Right hindlimb (tissue), 1 donor: ENCODE measurements at regions not wholly inside any gene's neighbourhood (a gene's known extent, or its start where the extent isn't known, plus 50 kb on each side); places are given as distances from the start of the nearest gene placed in this dataset.
A peak's percentile ranks its signal among the peaks of the same experiment; 100 is the strongest.

Experiments used
- DNase-seq: peaks from one replicate; pipeline ENCODE4 v3.0.0-alpha.2; 2018

- DNase-seq, result no peak
Observed at GRCh38 chrX:22396408-22396807, 123.7 kb downstream of the CBLL2 start.

- DNase-seq, result no peak
Observed at GRCh38 chrX:22397566-22397965, 124.9 kb downstream of the CBLL2 start.

- no peak for DNase-seq
Observed at GRCh38 chrX:22399437-22400192, 126.9 kb downstream of the CBLL2 start.

GRCh38 chrX:22404297-22404696 is 131.6 kb downstream of the CBLL2 start:
- no peak for DNase-seq

- no peak for DNase-seq
Observed at GRCh38 chrX:22406201-22406737, 133.6 kb downstream of the CBLL2 start.

DNA sequence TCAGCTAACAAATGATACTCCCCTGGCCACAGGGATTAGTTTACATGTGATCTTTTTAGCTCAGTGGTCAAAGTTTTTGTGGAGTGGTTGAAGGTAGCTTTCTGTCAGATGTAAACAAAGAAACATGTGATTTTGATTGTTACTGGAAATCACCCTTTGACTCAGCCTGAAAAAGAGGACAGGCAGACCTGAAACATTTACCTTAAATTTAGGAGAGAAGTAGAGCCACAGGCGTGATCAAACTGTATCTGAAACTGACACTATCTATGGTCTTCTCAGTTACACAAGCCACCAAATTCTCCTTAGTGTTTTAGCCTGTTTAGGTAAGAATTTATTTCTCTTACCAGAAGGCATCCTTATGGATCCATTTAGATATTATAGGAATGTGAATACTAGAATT is 136.7 kb downstream of the CBLL2 start:
- no peak for DNase-seq

- DNase-seq, result no peak
Observed at GRCh38 chrX:22424122-22424915, 151.6 kb downstream of the CBLL2 start.

- DNase-seq, result no peak
Observed at GRCh38 chrX:22424919-22425318, 152.2 kb downstream of the CBLL2 start.

DNA sequence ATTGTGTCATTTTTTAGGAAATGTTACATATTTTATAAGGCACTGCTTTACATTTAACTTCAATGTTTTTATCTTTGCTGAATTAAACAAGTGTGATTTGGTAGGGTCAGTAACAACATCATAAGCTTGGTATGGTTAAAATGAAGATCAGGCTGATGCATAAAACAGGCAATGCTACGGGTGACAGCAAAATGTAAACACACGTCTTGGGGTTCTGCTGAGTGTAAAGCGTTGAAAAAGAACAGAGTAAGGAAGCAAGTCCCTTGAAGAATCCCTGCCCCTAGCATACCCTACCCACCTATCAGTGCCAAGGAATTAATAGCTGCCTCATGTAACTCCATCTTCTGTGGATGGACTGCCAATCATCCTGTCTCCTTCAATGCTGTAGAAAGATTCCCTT is 157.0 kb downstream of the CBLL2 start:
- no peak for DNase-seq

DNA sequence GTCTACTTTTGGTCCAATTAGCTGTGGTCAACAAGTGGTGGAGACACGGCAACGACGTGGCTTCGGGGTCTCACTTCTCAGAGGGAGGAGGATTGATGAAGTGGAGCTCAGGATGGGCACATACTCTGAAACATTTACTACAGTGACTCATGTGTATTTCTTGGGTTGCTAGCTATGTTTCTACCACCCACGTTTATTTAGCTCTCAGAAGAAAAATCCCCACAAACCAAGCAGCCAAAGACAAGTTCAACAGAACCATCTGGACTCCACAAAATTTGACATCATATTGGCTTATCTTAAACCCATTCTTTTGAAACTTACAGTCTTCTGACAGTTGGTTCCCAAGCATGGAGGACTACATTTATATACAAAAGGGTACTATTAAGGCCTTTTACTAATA is 158.0 kb downstream of the CBLL2 start:
- DNase-seq, result no peak

DNA sequence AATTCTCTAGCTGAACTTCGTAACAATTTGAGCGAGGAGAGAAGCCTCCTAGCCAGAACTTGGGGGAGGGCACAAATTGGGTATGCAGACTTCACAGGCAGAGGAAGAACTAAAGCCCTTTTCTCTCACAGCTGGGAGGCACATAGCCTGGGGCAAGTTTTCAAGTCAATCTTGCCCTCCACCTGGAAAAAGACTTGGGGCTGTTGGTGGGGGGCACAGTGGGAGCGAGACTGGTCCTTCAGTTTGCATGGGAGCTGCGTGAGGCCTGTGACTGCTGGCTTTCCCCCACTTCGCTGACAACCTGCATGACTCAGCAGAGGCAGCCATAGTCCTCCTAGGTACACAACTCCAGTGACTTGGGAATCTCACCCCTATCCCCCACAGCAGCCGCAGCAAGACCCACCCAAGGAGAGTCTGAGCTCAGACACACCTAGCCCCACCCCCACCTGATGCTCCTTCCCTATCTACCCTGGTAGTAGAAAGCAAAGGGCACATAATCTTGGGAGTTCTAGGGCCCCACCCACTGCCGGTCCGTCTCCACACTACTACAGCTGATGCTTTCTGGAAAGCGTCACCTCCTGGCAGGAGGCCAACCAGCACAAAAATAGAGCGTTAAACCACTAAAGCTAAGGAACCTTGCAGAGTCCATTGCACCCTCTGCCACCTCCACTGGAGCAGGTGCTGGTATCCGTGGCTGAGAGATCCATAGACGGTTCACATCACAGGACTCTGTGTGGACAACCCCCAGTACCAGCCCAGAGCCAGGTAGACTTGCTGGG is 160.8 kb downstream of the CBLL2 start:
- no peak for DNase-seq

DNA sequence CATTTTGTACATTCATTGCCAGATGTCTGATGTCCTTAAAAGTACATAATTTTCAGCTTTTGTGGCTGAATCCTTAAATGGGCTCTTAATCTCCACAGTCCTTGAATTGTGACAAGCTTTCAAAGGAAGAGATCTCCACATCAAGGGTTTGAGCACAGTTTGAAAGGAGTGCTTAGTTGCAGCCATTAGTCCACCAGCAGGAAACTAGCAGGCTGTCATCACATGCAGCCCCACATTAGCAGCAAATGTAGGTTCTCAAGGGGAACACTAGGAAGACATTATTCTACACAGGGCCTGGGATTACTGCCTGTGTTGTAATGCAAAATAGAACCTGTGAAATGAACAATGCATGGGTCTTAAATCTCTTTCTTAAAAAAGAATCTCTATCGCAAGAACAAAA is 173.2 kb downstream of the CBLL2 start:
- no peak for DNase-seq

GRCh38 chrX:22462959-22463358 is 190.2 kb downstream of the CBLL2 start:
- DNase-seq, result no peak

GRCh38 chrX:22467571-22467970 is 194.9 kb downstream of the CBLL2 start:
- DNase-seq, result no peak

DNA sequence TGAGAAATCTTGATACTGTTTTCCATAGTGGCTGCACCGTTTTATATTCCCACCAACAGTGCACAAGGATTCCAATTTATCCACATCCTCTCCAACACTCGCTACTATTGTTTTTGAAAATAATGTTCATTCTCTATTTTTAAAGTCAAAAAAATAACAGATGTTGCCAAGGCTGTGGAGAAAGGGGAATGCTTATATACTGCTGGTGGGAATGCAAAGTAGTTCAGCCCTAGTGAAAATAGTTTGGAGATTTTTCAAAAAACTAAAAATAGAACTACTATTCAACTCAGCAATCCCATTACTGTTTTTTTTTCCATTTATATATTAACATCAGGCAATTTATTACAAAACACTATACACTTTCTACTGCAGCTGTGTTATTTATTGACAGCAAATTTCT is 208.7 kb downstream of the CBLL2 start:
- DNase-seq, result no peak

DNA sequence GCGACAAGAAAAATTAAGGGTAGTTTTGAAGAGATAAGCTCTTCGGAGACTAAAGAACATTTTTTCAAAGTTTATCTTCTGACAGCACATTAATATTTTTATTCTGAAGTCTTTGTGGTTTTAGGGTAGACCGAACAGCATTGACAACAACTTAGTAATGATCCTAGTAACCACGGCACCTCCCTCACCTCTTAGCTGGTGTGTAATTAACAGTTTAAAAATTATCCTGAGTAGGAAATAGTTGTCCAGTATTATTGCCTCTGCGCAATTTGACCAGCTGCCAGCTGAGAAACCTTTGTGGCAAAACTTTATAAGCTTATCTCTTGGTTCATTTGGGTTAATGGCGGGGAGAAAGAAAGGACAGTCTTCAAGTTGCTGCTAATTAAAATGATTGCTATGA is 213.6 kb downstream of the CBLL2 start:
- no peak for DNase-seq

DNA sequence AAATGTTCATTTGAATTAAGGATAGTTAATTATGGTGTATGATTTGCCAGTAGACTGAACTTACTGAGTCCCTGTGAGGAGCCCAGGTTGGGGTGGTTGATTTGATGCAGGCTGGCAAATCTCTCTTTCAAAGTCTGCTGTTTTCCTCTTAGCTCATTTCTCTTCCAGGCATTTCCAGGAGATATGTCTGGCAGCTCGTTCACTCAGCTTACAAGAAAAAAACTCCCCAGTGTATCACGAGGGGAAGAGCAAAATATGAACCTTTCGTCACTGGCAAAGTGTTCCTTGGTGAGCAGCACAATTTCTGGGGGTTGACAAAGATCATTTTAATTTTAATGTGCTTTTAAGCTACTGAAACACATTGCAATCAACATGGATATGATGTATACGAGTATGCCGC is 244.2 kb downstream of the CBLL2 start:
- no peak for DNase-seq

- DNase-seq, result no peak
Observed at GRCh38 chrX:22520128-22520828, 247.6 kb downstream of the CBLL2 start.

DNA sequence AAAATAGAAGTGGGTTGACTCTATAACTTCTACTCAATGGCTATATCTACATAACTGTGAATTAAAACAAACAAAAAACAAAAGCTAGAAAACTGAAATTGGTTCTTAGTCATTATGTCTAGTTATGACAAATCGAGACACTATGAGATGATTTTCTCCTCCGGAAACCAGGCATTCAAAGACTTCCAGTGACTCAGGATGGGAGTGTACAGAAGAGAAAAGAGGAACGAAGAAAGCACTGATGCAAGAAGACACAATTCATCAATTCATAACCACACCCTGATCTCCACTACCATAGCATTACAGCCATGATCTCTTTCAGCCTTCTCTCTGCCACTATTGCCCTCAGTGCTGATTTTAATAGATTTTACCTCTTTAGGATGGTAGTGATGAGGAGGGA is 253.6 kb downstream of the CBLL2 start:
- DNase-seq, result no peak

DNA sequence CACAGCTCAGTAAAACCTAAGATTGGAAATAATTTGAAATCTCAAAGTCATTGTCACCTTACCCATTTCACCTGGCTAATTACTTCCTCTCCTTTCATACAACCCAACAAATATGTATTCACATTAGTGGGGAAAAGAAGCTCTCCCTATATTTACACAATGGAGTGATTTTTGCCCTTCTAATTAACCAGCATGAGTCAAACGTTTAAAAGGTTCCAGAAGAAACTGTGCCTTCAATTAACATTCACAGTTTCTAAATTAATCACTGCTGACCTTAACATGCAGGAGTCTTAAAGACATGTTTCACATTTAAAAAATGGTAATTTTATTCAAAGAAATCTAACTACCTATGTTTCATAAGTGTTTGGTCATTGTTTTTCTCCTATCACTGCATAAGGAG is 254.6 kb downstream of the CBLL2 start:
- DNase-seq, result no peak

DNA sequence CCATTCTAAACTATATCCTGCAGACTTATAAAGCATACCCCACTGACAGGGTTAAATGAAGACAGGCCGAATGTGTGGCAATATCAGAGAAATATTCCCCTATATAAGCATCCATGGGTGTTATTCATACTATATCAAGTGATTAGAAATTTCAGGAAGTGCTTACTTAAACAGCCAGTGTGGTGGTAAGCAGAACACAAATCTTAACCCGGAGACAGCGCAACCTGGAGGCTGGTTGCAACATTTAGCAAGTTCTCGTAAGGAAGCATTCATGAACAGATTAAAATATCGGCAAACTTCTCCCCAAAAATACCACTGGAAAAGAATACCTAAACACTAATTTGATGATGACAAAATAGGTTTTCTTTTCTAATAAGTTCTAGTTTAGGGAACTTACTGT is 261.2 kb downstream of the CBLL2 start:
- no peak for DNase-seq

DNA sequence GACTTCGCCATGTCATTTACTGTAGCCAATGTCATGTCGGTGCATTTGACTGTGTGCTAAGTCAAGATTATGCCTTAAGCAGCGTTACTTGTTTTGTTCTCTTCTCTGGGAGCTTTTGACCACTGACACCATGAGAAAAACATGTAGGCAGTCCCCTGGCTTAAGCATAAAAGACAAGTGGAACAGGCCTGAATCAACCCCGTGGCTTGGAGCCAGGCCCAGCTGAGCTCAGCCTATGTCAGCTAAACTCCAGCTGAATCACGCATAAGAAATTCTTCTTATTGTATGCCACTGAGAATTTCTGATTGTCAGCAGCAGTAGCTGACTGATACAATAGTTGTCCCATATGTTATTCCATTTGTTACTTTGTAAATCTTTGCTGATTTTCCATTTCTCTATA is 261.9 kb downstream of the CBLL2 start:
- DNase-seq, result peak; percentile 45
